Colonic mucosa (tissue), 4 donors: ENCODE measurements at regions not wholly inside any gene's neighbourhood (a gene's known extent, or its start where the extent isn't known, plus 50 kb on each side); places are given as distances from the start of the nearest gene placed in this dataset.
"Not testable (repeated sequence)": the region's sequence is repeated elsewhere in the genome, so short reads cannot be mapped to it uniquely, and the experiment has no call there.

Source experiments
- DNase-seq: peaks from one replicate; pipeline ENCODE4 v3.0.0-alpha.2; 2020
- H3K27ac ChIP-seq: fragments of 200-600 bp; one replicate; pipeline ENCODE4 v1.8.0; 2021
- H3K27me3 ChIP-seq: fragments of 200-600 bp; one replicate; pipeline ENCODE4 v1.8.0; 2021
- H3K36me3 ChIP-seq: fragments of 200-600 bp; one replicate; pipeline ENCODE4 v1.8.0; 2021
- H3K4me1 ChIP-seq: fragments of 200-600 bp; one replicate; pipeline ENCODE4 v1.8.0; 2021; ENCODE audit warnings: mild to moderate bottlenecking
- H3K4me3 ChIP-seq: fragments of 200-600 bp; one replicate; pipeline ENCODE4 v1.8.0; 2021
- H3K9ac ChIP-seq, 2 donors: one replicate each; pipeline ENCODE4 v1.7.0; 2013; ENCODE audit warnings: control low read depth in 2 of 2, low read depth in 2 of 2, low read length in 2 of 2
- H3K9me3 ChIP-seq: fragments of 200-600 bp; one replicate; pipeline ENCODE4 v1.8.0; 2021
- CTCF ChIP-seq: fragments of 200-600 bp; IDR thresholded peaks from one replicate; pipeline ENCODE4 v1.8.0; 2022; ENCODE audit warnings: antibody characterized with exemption, mild to moderate bottlenecking
- intact Hi-C: fragments of 100-400 bp; cut with DNase I; formaldehyde crosslinking; loops from one replicate; pipeline ENCODE4 v1.14.1; 2022
- donor health status: healthy.
- donor health status: DM: no; HTN: no; CAD: no.
- donor health status: DM: no; HTN: no; CAD: no.

- DNase-seq: no peak
- intact Hi-C loops: no loop called here
- H3K27ac ChIP-seq: no peak overlapping the region
Observed at GRCh38 chr2:126982935-126983334, 84.2 kb downstream of the TEX51 start.

DNA sequence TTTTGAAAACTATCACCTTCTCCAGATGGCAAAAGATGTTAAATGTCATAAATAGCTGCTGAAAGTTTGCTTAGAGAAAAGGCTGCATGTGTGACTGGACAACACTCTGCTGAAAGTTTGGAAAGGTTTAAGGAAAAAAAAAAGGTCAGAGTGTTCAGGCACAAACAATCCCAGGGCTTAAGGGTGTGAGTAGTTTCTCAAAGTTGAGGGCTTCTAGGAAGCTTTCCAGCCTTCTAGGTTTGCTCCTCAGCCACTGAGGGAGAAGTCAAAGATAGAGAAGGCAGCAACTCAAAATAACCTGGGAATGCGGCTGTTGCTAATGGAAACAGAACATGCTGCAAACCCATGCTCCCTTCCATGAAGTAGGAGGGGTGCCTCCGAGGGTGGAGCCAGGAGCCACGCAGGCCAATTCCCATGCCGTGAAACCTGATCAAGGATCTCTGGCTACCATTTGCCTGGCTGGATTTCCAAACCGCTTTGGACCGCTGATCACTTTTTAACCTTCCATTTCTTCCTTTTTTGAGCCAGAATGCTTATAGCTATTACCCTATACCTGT is 88.0 kb downstream of the TEX51 start:
- no peak for TF ChIP-seq CTCF
- Histone ChIP-seq H3K4me3 (no peak overlapping the region), H3K4me1 (no peaks in the 10 kb centered on the region), H3K9me3 (no peaks in the 10 kb centered on the region), H3K36me3 (no peaks in the 10 kb centered on the region), H3K27me3 (no peaks in the 10 kb centered on the region), H3K9ac (no peak overlapping the region), H3K27ac (no peak overlapping the region)
- no peak for DNase-seq
- intact Hi-C loops: no loop called here

More at GRCh38 chr2:126982935-126983334, 84.2 kb downstream of the TEX51 start:
- Histone ChIP-seq H3K4me3 (no peak overlapping the region), H3K36me3 (no peaks in the 10 kb centered on the region), H3K27me3 (no peaks in the 10 kb centered on the region), H3K4me1 (no peaks in the 10 kb centered on the region), H3K9ac (no peak overlapping the region), H3K9me3 (no peaks in the 10 kb centered on the region)
- no peak for TF ChIP-seq CTCF

DNA sequence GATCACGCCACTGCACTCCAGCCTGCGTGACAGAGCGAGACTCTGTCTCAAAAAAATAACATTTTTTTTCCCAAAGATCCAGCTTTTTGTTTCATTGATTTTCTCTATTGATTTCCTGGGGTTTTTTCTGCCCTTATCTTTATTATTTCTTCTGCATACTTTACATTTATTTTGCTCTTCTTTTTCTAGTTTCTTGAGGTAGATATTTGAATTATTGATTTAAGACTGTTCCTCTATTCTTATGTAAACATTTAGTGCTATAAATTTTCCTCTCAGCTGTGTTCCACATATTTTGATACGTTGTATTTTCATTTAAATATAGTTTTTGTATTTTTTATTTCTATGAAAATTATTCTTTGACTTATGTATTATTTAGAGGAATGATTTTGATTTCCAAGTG is 89.8 kb downstream of the TEX51 start:
- no peak for DNase-seq
- H3K4me1 ChIP-seq: no peaks in the 10 kb centered on the region
- no peak overlapping the region for H3K4me3 ChIP-seq
- H3K36me3 ChIP-seq: no peaks in the 10 kb centered on the region
- no peaks in the 10 kb centered on the region for H3K9me3 ChIP-seq
- no peak for TF ChIP-seq CTCF
- no peaks in the 10 kb centered on the region for H3K27me3 ChIP-seq
- no peak overlapping the region for H3K9ac ChIP-seq
- no peak overlapping the region for H3K27ac ChIP-seq
- intact Hi-C loops: no loop called here

GRCh38 chr2:126989064-126989463 is 90.4 kb downstream of the TEX51 start:
- H3K9me3 ChIP-seq, intact Hi-C loops, H3K4me1 ChIP-seq, H3K36me3 ChIP-seq, DNase-seq, H3K4me3 ChIP-seq, H3K27me3 ChIP-seq, H3K9ac ChIP-seq, H3K27ac ChIP-seq: not testable (repeated sequence)

- Histone ChIP-seq H3K9ac (no peak overlapping the region), H3K27ac (no peak overlapping the region), H3K4me1 (no peaks in the 10 kb centered on the region), H3K9me3 (no peaks in the 10 kb centered on the region), H3K27me3 (no peaks in the 10 kb centered on the region), H3K36me3 (no peaks in the 10 kb centered on the region), H3K4me3 (no peak overlapping the region)
- no peak for TF ChIP-seq CTCF
- no peak for DNase-seq
- intact Hi-C loops: no loop called here
Observed at GRCh38 chr2:126990200-126990599, 91.5 kb downstream of the TEX51 start.

GRCh38 chr2:126990605-126991532 is 92.2 kb downstream of the TEX51 start:
- intact Hi-C loops: no loop called here
- Histone ChIP-seq H3K4me1 (no peaks in the 10 kb centered on the region), H3K9ac (no peak overlapping the region), H3K27ac (no peak overlapping the region), H3K36me3 (no peaks in the 10 kb centered on the region), H3K4me3 (no peak overlapping the region), H3K27me3 (no peaks in the 10 kb centered on the region), H3K9me3 (no peaks in the 10 kb centered on the region)
- TF ChIP-seq CTCF: no peak
- DNase-seq: no peak
